Dermis blood vessel endothelial cell (primary cell): ENCODE measurements at regions not wholly inside any gene's neighbourhood (a gene's known extent, or its start where the extent isn't known, plus 50 kb on each side); places are given as distances from the start of the nearest gene placed in this dataset.

Experiments used
- DNase-seq: peaks from one replicate; pipeline ENCODE4 v3.0.0; 2010

- DNase-seq, result peak; percentile 63
Measured at GRCh38 chr10:78502210-78502936, 468.7 kb downstream of the RPS24 start.

- DNase-seq, result no peak
Measured at GRCh38 chr10:78504181-78504580, 470.5 kb downstream of the RPS24 start.

DNA sequence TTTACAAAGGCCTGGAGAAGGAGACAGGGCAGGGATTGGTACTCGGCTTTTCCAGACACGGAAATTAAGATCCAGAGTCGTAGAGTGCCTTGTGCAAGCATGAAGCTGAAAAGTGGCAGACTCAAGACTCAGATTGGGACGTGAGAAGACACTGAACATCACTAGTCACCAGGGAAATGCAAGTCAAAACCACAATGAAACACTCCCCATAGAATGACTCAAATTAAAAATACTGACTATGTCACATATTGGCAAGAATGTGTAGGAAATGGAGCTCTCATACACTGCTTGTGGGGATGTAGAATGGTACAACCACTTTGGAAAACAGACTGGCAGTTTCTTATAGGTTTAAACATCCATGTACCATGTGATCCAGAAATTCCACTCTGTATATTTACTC is 472.0 kb downstream of the RPS24 start:
- no peak for DNase-seq

GRCh38 chr10:78506614-78507013 is 473.0 kb downstream of the RPS24 start:
- no peak for DNase-seq

- no peak for DNase-seq
Measured at GRCh38 chr10:78507510-78508160, 474.0 kb downstream of the RPS24 start.

DNA sequence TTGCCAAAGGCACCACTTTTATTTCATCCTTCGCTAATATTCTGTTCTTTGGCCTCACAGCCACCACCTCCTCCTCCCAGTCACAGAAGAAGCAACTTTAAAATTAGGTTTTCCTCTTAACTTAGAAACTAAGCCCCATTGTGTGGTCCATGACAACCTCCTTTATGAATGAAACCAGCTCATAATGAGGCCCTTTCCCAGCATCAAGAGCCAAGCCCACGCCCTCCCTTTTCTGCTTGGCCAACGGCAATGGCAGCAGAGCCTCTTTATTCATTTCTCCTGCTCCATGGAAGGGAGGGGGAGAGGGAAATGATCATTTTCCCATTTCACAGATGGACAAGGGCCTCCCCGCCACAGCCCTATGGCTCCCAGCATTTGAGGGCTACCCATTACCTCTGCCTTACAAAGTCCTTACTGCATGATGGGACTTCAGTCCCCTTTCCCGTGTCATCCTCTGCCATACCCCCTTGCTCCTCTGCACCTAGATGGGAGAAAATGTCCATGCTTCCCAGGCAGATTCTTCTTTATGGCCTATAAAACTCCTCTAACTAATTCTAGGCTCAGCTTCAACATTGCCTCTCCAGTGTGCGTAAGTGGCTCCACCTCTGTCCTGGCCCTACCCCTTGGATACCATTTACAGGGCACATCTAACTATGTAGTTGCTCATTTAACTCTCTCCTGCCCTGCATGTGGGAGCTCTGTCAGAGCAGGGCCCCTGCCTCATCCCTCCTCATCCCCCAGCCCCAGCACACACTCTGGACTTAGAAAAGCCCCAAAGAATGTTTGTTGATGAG is 475.5 kb downstream of the RPS24 start:
- no peak for DNase-seq

GRCh38 chr10:78510566-78511323 is 477.1 kb downstream of the RPS24 start:
- no peak for DNase-seq

- no peak for DNase-seq
Measured at GRCh38 chr10:78511324-78512204, 477.9 kb downstream of the RPS24 start.

DNA sequence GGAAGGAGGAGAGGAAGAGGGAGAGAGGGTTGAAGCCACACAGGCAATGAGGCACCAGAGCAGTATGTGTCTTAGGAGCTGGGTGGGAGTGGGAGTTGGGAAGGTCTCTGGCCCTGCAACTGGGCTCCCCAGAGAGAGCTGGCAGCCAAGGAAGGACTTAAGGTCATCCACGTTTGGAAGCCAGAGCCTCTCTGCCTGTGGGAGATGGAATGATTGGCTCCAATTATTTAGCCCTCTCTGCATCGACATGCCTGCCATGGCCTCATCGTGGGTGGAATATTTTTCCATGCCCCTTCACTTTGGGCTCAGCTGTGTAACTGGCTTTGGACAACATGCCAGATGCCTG is 478.5 kb downstream of the RPS24 start:
- no peak for DNase-seq

DNA sequence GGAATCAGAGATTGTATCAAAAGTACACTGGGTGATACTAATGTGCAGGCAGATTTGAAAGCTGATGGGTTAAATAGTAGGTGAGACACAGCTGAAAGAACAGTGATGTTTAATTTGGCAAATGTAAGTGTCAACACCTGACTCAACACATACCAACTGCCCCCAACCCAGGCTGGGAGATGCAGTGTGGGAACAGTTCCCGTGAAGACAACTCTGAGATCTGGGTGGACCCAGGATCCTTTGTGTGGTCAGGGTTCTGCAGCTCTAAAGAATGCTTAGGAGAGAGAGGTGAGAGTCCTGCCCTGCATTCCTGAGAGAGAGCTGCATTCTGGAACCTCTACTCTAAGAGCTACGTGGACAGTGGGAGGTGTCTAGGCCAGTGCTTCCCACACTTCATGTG is 479.7 kb downstream of the RPS24 start:
- DNase-seq, result no peak

GRCh38 chr10:78513986-78514385 is 480.3 kb downstream of the RPS24 start:
- no peak for DNase-seq

DNA sequence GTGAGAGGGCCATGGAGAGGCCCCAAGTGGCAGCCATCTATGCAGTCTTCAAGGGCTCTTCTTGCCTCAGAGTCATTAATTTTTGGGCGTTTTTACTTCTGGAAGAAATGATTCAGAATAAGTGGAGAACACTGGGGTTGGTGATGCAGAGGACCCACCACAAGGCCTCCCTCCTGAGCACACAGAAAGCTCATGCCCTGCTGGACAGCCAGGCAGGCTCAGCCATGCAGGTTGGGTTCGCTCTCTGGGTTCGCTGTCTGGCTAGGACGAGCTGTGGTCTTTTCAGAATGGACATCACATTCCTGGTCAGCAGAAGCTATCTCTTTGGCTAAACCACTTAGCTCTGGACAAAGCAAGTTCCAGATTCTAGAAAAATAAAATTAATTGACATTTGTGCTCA is 480.8 kb downstream of the RPS24 start:
- DNase-seq, result no peak

DNA sequence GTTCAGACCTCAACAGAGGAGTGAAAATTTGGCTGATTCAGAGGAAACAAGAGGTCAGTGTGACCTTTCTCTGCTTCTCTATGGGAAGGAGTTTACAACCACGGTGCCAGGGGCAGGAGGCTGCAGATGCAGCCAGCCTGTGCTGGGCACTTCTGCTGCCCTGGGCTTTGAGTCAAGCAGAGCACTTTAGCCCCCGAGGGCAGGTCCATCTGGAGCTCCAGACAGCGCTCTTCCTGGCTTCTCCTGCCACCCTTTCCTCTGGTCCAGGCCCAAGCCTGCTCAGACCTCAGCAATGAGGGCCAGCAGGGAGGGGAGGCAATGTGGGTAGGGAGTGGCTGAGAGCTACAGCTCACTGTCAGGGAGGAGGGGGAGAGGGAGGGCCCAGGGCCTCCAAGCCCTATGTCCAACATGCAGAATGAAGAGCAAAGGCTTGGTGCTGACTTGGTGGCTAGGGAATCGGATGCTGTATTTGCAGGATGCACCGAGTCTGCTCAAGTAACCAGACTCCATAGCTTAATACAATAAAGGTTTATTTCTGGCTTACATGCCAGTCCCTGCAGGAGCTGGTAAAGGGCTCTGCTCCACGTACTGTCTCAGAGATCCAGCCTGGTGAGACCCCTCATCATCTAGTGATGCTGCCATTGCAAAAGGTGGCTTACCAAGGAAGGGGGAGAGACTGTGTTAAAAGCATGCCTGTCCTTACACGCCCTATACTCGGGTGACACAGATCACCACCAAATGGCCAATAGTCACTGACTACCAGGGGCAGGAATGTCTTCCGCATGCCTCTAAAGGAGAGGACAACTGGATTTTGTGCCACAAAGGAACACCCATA is 481.6 kb downstream of the RPS24 start:
- DNase-seq, result no peak

- no peak for DNase-seq
Measured at GRCh38 chr10:78515873-78516153, 482.1 kb downstream of the RPS24 start.

- no peak for DNase-seq
Measured at GRCh38 chr10:78516236-78516635, 482.6 kb downstream of the RPS24 start.

- DNase-seq, result no peak
Measured at GRCh38 chr10:78516756-78517155, 483.1 kb downstream of the RPS24 start.

DNA sequence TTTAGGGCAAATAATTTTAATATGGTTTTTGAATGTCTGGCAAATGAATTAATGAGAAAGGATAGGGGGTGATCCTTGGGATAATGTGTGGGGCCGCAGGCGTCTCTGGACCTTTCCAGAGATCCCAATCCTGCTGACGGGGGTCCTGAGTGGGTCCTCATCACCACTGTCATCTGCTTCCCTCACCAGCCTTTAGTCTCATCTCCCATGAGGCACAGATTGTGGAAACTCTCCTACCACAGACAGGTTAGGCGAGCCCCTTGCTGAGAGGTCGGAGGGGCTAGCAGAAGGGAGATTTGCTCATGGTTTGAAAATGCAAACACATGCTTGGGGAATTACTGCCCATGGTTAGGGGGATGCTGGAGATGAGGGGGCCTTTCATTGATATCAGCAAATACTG is 484.6 kb downstream of the RPS24 start:
- no peak for DNase-seq

GRCh38 chr10:78520737-78521430 is 487.2 kb downstream of the RPS24 start:
- DNase-seq, result peak; percentile 49

- no peak for DNase-seq
Measured at GRCh38 chr10:78523453-78523852, 489.8 kb downstream of the RPS24 start.

DNA sequence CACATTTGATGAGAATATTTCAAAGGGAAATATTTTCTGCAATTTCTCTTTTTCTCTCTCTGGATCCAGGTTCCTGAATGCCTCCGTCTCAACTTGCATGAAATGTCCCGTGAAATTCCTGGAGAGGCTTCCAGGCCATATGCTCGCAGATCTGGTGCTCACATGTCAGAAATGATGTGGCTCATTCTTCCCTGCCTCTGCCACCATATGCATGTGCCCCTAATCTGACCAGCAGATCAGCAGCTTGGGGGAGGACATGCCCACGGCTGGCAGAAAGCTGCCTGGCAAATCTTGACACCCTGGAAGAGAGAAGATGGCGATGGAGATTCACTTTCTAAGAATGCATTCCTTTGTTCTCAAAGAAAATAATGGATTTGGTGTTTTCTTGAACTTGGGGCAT is 490.7 kb downstream of the RPS24 start:
- no peak for DNase-seq

- no peak for DNase-seq
Measured at GRCh38 chr10:78524941-78525340, 491.3 kb downstream of the RPS24 start.
